Activated CD4-positive, alpha-beta T cell treated with anti-CD3 and anti-CD28 coated beads, Interleukin-2, Interleukin-4, amounts not matched to agents 100 ng/mL and 50 ng/mL, durations not matched to agents 16 hours and 8 hours (primary cell): ENCODE measurements at regions not wholly inside any gene's neighbourhood (a gene's known extent, or its start where the extent isn't known, plus 50 kb on each side); places are given as distances from the start of the nearest gene placed in this dataset.
"Not testable (repeated sequence)": the region's sequence is repeated elsewhere in the genome, so short reads cannot be mapped to it uniquely, and the experiment has no call there.

ENCODE experiments used
- DNase-seq: peaks from one replicate; pipeline ENCODE4 v3.0.0-alpha.2; 2020; ENCODE audit warnings: low spot score

- no peak for DNase-seq
Observed at GRCh38 chr18:40148960-40149359, 1806.1 kb upstream of the PIK3C3 start.

DNA sequence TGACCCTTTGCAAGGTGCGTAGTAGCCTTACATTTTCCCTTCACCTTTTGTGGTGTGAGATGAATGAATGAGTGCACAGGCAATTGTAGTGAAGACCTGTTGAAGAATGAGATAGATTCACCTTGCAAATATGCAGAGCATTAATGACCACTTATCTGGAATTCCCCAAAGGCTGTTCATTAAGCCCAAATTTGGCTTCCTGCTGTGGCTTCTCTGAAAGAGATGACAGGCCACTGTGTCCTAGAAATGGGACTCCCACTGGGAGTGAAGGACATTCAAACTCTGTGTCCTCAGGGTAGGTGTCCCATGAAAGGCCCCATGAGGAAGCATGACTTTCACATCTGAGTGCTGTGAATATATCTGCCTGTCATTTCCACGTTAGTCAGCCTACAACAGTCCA is 1821.8 kb upstream of the PIK3C3 start:
- DNase-seq = no peak

DNA sequence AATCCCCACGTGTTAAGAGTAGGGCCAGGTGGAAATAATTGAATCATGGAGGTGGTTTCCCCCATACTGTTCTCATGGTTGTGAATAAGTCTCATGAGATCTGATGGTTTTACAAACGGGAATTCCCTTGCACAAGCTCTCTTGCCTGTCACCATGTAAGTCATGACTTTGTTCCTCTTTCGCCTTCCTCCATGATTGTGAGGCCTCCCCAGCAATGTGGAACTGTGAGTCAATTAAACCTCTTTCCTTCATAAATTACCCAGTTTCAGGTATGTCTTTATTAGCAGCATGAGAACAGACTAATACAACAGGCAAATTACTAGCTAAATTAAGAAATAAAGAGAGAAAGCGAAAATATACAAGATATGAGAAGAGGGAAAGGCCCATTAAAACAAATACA is 1822.6 kb upstream of the PIK3C3 start:
- DNase-seq = not testable (repeated sequence)

GRCh38 chr18:40124107-40124506 is 1830.9 kb upstream of the PIK3C3 start:
- DNase-seq = no peak

- DNase-seq = no peak
Observed at GRCh38 chr18:40120796-40121391, 1834.1 kb upstream of the PIK3C3 start.

DNA sequence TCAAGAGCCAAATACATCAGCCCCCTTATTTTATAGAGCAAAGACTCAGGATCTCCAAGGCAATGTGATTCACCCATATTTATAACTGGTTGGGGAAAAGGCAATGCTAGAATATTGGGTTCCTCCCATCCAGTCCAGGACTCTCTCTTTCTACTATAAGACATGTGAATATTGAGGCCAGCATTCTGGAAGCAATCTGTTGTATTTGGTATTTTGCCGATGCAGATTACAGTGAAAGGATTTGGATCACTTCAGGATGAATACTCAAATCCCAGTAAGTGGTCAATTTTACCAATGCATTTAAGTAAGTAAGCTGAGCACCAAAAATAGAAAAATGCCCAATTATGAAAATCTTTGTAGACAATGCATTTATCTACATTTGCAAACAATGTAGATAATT is 1834.7 kb upstream of the PIK3C3 start:
- DNase-seq = no peak

- not testable (repeated sequence) for DNase-seq
Observed at GRCh38 chr18:40119581-40119980, 1835.5 kb upstream of the PIK3C3 start.

- DNase-seq = no peak
Observed at GRCh38 chr18:40110455-40110854, 1844.6 kb upstream of the PIK3C3 start.

DNA sequence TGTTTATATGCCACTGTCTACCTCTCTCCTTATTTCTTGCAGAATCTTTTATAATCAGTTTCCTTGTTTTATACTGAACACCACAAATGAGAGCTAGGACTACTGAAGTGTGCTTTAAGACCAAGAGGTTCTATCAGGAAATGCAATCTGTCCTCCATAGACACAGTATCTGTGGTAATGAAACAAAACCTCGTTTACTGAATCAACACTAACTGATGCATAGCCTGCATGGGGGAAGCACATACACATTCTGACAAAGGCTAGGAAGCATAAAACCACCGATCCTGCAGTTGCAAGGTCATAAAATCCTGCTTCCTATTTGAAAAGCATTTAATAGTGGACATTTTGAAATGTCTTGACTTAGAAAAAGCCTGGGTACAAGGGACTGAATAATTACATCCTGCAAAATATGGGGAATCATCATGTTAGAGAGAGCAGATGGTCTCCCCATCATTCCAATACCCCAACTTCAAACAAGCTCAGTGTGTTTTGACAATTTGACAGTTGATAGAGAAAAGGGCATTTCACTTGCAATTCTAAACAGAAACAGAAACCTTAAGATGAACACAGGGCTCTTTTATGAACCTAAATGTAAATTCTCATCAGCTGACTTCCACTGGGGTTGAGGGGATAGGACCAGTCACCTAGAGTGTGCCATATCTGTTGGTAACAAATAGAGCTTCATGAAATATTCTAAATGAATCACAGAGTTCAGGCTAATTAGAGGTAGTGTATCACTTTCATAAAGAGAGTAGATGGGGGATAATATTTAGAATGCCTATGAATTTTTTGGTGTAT is 1845.6 kb upstream of the PIK3C3 start:
- DNase-seq = no peak

DNA sequence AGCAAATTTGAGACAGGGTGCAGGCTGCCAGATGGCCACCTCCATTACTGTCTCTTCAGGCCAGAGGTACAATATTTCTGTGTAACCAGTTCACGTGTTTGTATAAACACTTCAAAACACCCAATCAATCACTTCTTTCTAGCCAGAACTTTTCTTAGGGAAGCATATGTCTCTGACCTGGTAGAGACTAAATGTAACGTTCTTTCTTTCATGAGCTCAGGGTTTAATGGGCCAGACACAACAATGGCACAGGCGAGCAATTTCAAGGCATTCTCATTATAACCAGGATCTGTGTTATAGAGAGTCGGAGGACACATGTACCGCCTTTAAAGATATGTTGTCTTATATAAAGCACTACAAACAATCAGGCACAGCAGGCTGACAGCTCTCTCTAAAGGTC is 1846.4 kb upstream of the PIK3C3 start:
- no peak for DNase-seq

DNA sequence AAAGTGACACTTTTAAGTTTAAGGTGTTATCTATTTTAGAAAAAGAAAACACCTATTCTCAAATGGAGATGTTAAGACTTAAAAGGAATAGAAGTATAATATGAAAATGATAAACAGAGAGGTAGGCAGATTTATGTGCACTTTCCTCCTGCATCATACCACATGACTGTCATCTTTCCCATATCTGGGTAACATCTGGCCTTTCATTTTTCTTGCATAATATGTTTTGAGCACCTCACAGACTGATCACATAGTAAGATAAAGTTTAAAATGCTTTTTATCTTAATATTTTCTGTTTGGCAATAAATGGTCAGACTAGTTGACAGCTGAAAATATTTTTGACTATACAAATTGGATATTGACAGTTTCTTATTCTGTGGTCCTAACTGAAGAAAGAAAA is 1852.1 kb upstream of the PIK3C3 start:
- DNase-seq = no peak

GRCh38 chr18:40099641-40100040 is 1855.4 kb upstream of the PIK3C3 start:
- DNase-seq = no peak

DNA sequence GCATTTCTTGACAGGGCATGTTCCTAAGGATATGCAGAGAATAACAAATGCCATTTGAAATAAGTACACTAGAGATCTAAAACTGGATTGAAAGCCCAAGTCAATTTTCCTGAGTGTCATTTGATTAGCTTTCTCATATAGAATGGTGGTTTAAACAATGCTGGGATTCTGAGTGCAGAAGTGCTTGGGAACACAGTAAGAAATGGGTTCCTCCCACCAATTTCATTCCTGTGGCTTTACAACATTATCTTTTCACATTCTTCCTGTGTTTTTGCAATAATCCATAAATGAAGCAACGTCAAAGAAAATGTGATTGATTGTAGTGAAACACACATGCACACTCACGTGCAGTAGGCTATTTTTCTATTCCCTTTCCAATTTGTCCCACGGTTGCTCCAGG is 1858.4 kb upstream of the PIK3C3 start:
- no peak for DNase-seq

GRCh38 chr18:40094441-40094840 is 1860.6 kb upstream of the PIK3C3 start:
- DNase-seq = no peak

DNA sequence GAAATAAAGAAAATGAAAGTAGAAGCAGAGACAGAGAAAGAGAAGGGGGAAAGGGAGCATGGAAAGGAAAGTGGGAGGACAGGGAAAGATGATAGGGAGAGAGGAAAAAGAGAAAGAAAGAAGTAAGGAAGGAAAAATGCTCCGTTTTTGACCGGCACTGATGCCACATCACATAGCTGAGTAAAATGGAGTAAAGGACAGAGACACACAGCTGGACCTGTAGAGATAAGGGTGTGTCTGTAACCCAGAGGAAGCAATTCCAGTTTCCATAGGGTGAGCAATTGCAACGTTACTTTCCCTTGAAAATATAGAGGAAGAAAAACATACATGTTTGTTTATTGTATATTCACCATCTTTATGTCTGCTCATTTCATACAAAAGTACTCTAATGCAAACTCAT is 1866.9 kb upstream of the PIK3C3 start:
- no peak for DNase-seq

DNA sequence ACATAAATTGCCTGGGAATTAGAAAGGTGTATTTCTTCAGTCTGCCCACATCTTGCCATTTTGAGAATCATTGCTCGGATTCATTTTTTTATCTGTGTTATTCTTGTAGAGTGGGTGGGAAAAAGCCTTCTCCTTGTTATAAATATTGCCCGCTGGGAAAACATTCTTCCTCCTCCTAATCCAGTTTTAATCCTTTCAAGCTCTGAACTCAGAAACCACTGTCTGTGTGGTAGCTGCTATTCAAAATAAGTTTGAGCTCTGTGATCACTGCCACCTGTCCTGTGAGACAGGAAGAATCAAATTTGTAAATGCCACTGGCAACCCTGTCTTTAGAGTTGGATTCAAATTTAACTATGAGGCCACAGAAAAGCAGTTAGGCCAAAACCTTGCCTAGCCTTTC is 1875.2 kb upstream of the PIK3C3 start:
- no peak for DNase-seq

- no peak for DNase-seq
Observed at GRCh38 chr18:40075616-40076015, 1879.4 kb upstream of the PIK3C3 start.

GRCh38 chr18:40072761-40073160 is 1882.3 kb upstream of the PIK3C3 start:
- DNase-seq = no peak

- no peak for DNase-seq
Observed at GRCh38 chr18:40066368-40066767, 1888.7 kb upstream of the PIK3C3 start.

- no peak for DNase-seq
Observed at GRCh38 chr18:40063488-40063887, 1891.5 kb upstream of the PIK3C3 start.

DNA sequence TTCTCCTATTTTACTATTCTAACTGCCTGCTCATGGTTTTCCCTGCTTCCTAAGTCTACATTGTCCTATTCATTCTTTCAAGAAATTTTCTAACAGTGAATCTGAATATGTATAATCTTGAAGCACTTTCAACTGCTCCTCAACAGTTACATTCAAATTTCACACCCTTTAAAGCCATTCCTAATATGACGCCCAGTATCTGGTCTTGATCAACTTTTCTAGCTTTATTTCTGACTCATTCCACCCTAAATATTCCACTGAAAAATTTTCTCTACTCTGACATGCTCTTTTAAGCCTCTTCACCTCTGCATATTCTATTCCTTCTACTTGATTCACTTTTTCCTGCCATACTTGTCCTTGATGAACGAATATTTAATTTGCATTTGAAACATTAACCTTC is 1893.9 kb upstream of the PIK3C3 start:
- no peak for DNase-seq

DNA sequence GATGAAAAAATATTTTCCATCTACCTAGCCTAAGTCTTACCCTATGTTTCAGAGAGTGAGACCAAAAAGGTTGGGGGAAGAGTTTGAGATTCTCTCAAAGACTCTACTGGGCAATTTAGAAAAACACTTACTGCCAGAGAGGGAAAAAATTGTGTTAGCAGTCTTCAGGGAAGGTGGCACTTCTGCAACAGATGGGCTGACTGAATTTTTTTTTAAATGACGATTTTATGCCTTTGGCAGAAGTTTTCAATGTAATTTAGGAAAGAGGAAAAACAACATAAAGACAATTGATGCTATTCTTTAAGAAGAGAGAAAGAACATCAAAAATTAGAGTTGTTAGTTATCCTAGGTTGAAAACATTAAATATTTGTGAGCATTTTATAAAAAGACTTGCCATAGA is 1894.5 kb upstream of the PIK3C3 start:
- no peak for DNase-seq

- DNase-seq = no peak
Observed at GRCh38 chr18:40058811-40059570, 1896.0 kb upstream of the PIK3C3 start.
